Panc1 (cell line): ENCODE measurements at regions not wholly inside any gene's neighbourhood (a gene's known extent, or its start where the extent isn't known, plus 50 kb on each side); places are given as distances from the start of the nearest gene placed in this dataset.

Source experiments
- CTCF ChIP-seq: fragments of 450-650 bp; IDR thresholded peaks from 2 replicates; pipeline ENCODE4 v1.5.1; 2017; ENCODE audit warnings: mild to moderate bottlenecking
- POLR2AphosphoS5 ChIP-seq: IDR thresholded peaks from 2 replicates; pipeline ENCODE4 v1.6.1; 2012; ENCODE audit warnings: mild to moderate bottlenecking, low read depth, low read length, moderate library complexity
- SIN3A ChIP-seq: IDR thresholded peaks from 2 replicates; pipeline ENCODE4 v1.6.1; 2012; ENCODE audit warnings: low read depth, mild to moderate bottlenecking, low read length, moderate library complexity, borderline replicate concordance; ENCODE audit not compliant: insufficient read depth

GRCh38 chr20:22260506-22260905 is 323.9 kb downstream of the FOXA2 start:
- TF ChIP-seq POLR2AphosphoS5 (no peak), CTCF (no peak), SIN3A (no peak)
